Kidney (tissue), 13 donors: ENCODE measurements at regions not wholly inside any gene's neighbourhood (a gene's known extent, or its start where the extent isn't known, plus 50 kb on each side); places are given as distances from the start of the nearest gene placed in this dataset.

Experiments
- DNase-seq, 5 donors: peaks; one replicate each; pipeline ENCODE4 v3.0.0-alpha.2; 2013 to 2020
- FAIRE-seq: peaks from 2 replicates; lab custom pipeline; 2012; peaks lifted over from hg19 to GRCh38; lab: Jason Lieb, UNC
- H3K27ac ChIP-seq, 2 donors: one replicate each; pipeline ENCODE4 v1.7.0; 2013; ENCODE audit warnings: low read depth in 2 of 2, low read length in 2 of 2, inconsistent platforms in 1 of 2
- H3K27me3 ChIP-seq: one replicate; pipeline ENCODE4 v1.7.1; 2013; ENCODE audit warnings: low read length, inconsistent platforms; ENCODE audit not compliant: control insufficient read depth, insufficient read depth
- H3K36me3 ChIP-seq, 3 donors: one replicate each; pipeline versions ENCODE4 v1.7.0 to v1.7.1; 2013; ENCODE audit warnings: low read length in 3 of 3, control low read depth in 1 of 3, inconsistent platforms in 1 of 3; ENCODE audit not compliant: insufficient read depth in 3 of 3, control insufficient read depth in 2 of 3
- H3K4me1 ChIP-seq, 3 donors: one replicate each; pipeline versions ENCODE4 v1.7.0 to v1.7.1; 2013; ENCODE audit warnings: low read length in 3 of 3, inconsistent platforms in 1 of 3, low read depth in 1 of 3; ENCODE audit not compliant: control insufficient read depth in 2 of 3, insufficient read depth in 2 of 3
- H3K4me3 ChIP-seq, 3 donors: one replicate each; pipeline versions ENCODE4 v1.7.0 to v1.8.1; 2013; ENCODE audit warnings: low read length in 3 of 3, control low read depth in 1 of 3, inconsistent platforms in 1 of 3
- H3K9ac ChIP-seq, 3 donors: one replicate each; pipeline versions ENCODE4 v1.7.0 to v1.7.1; 2013; ENCODE audit warnings: low read length in 3 of 3, control low read depth in 1 of 3, inconsistent platforms in 1 of 3
- H3K9me3 ChIP-seq, 3 donors: one replicate each; pipeline versions ENCODE4 v1.7.0 to v1.7.1; 2013; ENCODE audit warnings: low read length in 3 of 3, control low read depth in 1 of 3, inconsistent platforms in 1 of 3; ENCODE audit not compliant: control insufficient read depth in 2 of 3, insufficient read depth in 1 of 3
- intact Hi-C: fragments of 100-400 bp; cut with DNase I; formaldehyde crosslinking; loops from one replicate; pipeline ENCODE4 v1.11.1; 2022
- TF ChIP-seq, protein P1 (sequence below): IDR thresholded peaks from 3 replicates; pipeline ENCODE4 v1.5.1; 2012; ENCODE audit warnings: mild to moderate bottlenecking, moderate library complexity, borderline replicate concordance; ENCODE audit not compliant: insufficient read depth; ENCODE audit errors: extremely low read depth
- donor health status: control.
- donor health status: control.
- donor health status: control.
- donor health status: control.
- donor health status: control.
- donor health status: DM: yes; HTN: yes; CAD: no.
- donor health status: Normal renal cell carcinoma (clear cell type).

DNA sequence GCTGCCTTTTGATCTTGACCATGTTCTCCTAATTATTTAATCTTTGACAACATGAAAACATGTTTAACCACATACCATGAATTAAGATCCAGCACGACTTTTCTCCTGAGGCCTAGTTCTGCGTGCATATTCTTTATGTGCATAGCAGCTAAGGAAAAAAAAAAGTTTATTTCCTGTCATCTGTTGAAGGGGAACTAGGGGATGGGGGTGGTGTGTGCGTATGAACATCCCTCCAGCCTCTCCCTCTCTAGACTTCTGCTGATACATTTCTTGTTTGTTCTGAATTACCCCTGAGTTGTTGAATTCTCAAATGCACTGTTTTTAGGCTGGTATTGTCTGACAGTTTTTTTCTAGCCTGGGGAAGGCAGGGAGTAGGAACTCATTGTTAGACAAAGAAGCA is 543.3 kb downstream of the FGF9 start:
- H3K27me3 ChIP-seq: no peaks in the 10 kb centered on the region
- H3K36me3 ChIP-seq: no peaks in the 10 kb centered on the region
- no peak for FAIRE-seq
- no peak overlapping the region for H3K27ac ChIP-seq
- intact Hi-C loops: no loop called here
- no peak overlapping the region for H3K9ac ChIP-seq
- DNase-seq: no peak
- TF ChIP-seq, protein P1, sequence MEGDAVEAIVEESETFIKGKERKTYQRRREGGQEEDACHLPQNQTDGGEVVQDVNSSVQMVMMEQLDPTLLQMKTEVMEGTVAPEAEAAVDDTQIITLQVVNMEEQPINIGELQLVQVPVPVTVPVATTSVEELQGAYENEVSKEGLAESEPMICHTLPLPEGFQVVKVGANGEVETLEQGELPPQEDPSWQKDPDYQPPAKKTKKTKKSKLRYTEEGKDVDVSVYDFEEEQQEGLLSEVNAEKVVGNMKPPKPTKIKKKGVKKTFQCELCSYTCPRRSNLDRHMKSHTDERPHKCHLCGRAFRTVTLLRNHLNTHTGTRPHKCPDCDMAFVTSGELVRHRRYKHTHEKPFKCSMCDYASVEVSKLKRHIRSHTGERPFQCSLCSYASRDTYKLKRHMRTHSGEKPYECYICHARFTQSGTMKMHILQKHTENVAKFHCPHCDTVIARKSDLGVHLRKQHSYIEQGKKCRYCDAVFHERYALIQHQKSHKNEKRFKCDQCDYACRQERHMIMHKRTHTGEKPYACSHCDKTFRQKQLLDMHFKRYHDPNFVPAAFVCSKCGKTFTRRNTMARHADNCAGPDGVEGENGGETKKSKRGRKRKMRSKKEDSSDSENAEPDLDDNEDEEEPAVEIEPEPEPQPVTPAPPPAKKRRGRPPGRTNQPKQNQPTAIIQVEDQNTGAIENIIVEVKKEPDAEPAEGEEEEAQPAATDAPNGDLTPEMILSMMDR: no peak
- H3K4me3 ChIP-seq: no peak overlapping the region
- no peaks in the 10 kb centered on the region for H3K9me3 ChIP-seq
- H3K4me1 ChIP-seq: no peaks in the 10 kb centered on the region

DNA sequence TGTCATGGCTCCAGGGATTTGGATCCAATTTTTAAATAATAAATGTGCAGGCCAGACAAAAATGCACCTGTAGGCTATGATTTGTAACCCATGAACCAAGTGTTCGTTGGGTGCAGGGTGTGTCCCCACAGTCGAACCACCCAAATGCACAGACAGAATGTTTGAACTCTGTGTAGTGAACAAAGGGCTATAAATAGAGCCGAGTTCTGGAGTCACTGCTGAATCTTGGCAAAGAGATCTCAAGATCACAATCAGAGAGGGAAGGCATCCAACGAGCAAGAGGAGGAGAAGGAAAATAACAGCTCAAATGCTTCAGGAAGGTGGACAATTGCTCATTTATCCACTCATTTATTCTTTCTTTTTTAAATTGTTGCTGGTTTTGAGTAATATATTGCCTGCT is 547.9 kb downstream of the FGF9 start:
- TF ChIP-seq, protein P1: no peak
- FAIRE-seq: no peak
- no peak for DNase-seq

GRCh38 chr13:22219709-22220108 is 548.8 kb downstream of the FGF9 start:
- FAIRE-seq: no peak
- H3K4me3 ChIP-seq: no peak overlapping the region
- H3K27ac ChIP-seq: no peak overlapping the region
- H3K9me3 ChIP-seq: no peaks in the 10 kb centered on the region
- no peak overlapping the region for H3K9ac ChIP-seq
- no peaks in the 10 kb centered on the region for H3K4me1 ChIP-seq
- no peaks in the 10 kb centered on the region for H3K27me3 ChIP-seq
- no peaks in the 10 kb centered on the region for H3K36me3 ChIP-seq
- no peak for DNase-seq
- TF ChIP-seq, protein P1: no peak
- intact Hi-C loops: no loop called here

More for the DNA sequence above, 547.9 kb downstream of the FGF9 start:
- H3K27me3 ChIP-seq: no peaks in the 10 kb centered on the region
- H3K4me3 ChIP-seq: no peak overlapping the region
- no peaks in the 10 kb centered on the region for H3K9me3 ChIP-seq
- H3K9ac ChIP-seq: no peak overlapping the region
- H3K36me3 ChIP-seq: no peaks in the 10 kb centered on the region
- intact Hi-C loops: no loop called here
- H3K4me1 ChIP-seq: no peaks in the 10 kb centered on the region
- no peak overlapping the region for H3K27ac ChIP-seq
